GM23338 (cell line): ENCODE measurements at regions not wholly inside any gene's neighbourhood (a gene's known extent, or its start where the extent isn't known, plus 50 kb on each side); places are given as distances from the start of the nearest gene placed in this dataset.
"Not testable (repeated sequence)": the region's sequence is repeated elsewhere in the genome, so short reads cannot be mapped to it uniquely, and the experiment has no call there.

ENCODE experiments used
- ATAC-seq: fragments of 200-7000 bp; cut with Tn5 transposase; 3 replicates; pipeline ENCODE4 v1.9.1; 2020
- DNase-seq: peaks from one replicate; pipeline ENCODE4 v3.0.0-alpha.2; 2015; ENCODE audit warnings: low spot score
- H2AFZ ChIP-seq: fragments of 200-600 bp; sonication (generic); 2 replicates; pipeline ENCODE4 v1.8.0; 2016; ENCODE audit warnings: antibody characterized with exemption, mild to moderate bottlenecking, moderate library complexity
- H3F3A ChIP-seq: fragments of 200-600 bp; sonication (generic); replicated peaks from 2 replicates; pipeline ENCODE4 v1.8.0; 2017; ENCODE audit warnings: antibody characterized with exemption, mixed run types, low read depth
- H3K27ac ChIP-seq: fragments of 200-600 bp; sonication (generic); 2 replicates; pipeline ENCODE4 v1.6.1; 2016; ENCODE audit warnings: low read depth
- H3K27me3 ChIP-seq: fragments of 200-600 bp; sonication (generic); 2 replicates; pipeline ENCODE4 v1.8.0; 2016; ENCODE audit warnings: mild to moderate bottlenecking, mixed run types, moderate library complexity; ENCODE audit not compliant: insufficient read depth
- H3K36me3 ChIP-seq: fragments of 200-600 bp; sonication (generic); 2 replicates; pipeline ENCODE4 v1.8.0; 2016; ENCODE audit warnings: mild to moderate bottlenecking; ENCODE audit not compliant: insufficient read depth
- H3K4me1 ChIP-seq: fragments of 200-600 bp; sonication (generic); 2 replicates; pipeline ENCODE4 v1.8.0; 2016; ENCODE audit warnings: mild to moderate bottlenecking, moderate library complexity; ENCODE audit not compliant: insufficient read depth
- H3K4me2 ChIP-seq: fragments of 200-600 bp; sonication (generic); 2 replicates; pipeline ENCODE4 v1.7.1; 2017; ENCODE audit warnings: mixed run types
- H3K4me3 ChIP-seq: fragments of 200-600 bp; sonication (generic); 2 replicates; pipeline ENCODE4 v1.6.1; 2016; ENCODE audit warnings: mixed run types
- H3K79me2 ChIP-seq: fragments of 200-600 bp; sonication (generic); replicated peaks from 2 replicates; pipeline ENCODE4 v1.8.0; 2017; ENCODE audit warnings: mild to moderate bottlenecking; ENCODE audit not compliant: insufficient read depth
- H3K9me2 ChIP-seq: fragments of 200-600 bp; sonication (generic); 2 replicates; pipeline ENCODE4 v1.8.0; 2017; ENCODE audit not compliant: insufficient read depth
- H4K20me1 ChIP-seq: fragments of 200-600 bp; sonication (generic); replicated peaks from 2 replicates; pipeline ENCODE4 v1.8.0; 2017; ENCODE audit warnings: mild to moderate bottlenecking; ENCODE audit not compliant: insufficient read depth
- H3K27ac Mint-ChIP-seq: 2 replicates; pipeline ENCODE4 v1.8.0; 2020; ENCODE audit warnings: inconsistent platforms, mild to moderate bottlenecking, moderate library complexity, mixed read lengths
- H3K27me3 Mint-ChIP-seq: 3 replicates; pipeline ENCODE4 v1.8.0; 2022; ENCODE audit warnings: low read depth, mild to moderate bottlenecking, moderate library complexity, mixed read lengths, inconsistent platforms; ENCODE audit not compliant: insufficient read depth, poor library complexity
- H3K36me3 Mint-ChIP-seq: 3 replicates; pipeline ENCODE4 v1.8.0; 2021; ENCODE audit warnings: low read depth, mild to moderate bottlenecking, inconsistent platforms, moderate library complexity, mixed read lengths
- H3K4me1 Mint-ChIP-seq: 3 replicates; pipeline ENCODE4 v1.8.0; 2020; ENCODE audit warnings: mild to moderate bottlenecking, inconsistent platforms, mixed read lengths
- H3K4me3 Mint-ChIP-seq: 3 replicates; pipeline ENCODE4 v1.8.0; 2021; ENCODE audit warnings: moderate library complexity, mild to moderate bottlenecking, inconsistent platforms, mixed read lengths
- H3K9me3 Mint-ChIP-seq: 3 replicates; pipeline ENCODE4 v1.8.0; 2020; ENCODE audit warnings: moderate library complexity, mild to moderate bottlenecking, inconsistent platforms, mixed read lengths
- CTCF ChIP-seq, 2 experiments: fragments of 200-600 bp in 1 of 2; sonication (generic) in 1 of 2; conservative IDR thresholded peaks; 2 replicates each; pipeline versions ENCODE4 v1.5.1 to v1.6.1; 2016 to 2017; ENCODE audit warnings: antibody characterized with exemption in 2 of 2, low read depth in 2 of 2, mild to moderate bottlenecking in 2 of 2, moderate library complexity in 1 of 2
- ETS1 ChIP-seq: IDR thresholded peaks from 2 replicates; pipeline ENCODE4 v1.6.1; 2016; ENCODE audit warnings: antibody characterized with exemption

DNA sequence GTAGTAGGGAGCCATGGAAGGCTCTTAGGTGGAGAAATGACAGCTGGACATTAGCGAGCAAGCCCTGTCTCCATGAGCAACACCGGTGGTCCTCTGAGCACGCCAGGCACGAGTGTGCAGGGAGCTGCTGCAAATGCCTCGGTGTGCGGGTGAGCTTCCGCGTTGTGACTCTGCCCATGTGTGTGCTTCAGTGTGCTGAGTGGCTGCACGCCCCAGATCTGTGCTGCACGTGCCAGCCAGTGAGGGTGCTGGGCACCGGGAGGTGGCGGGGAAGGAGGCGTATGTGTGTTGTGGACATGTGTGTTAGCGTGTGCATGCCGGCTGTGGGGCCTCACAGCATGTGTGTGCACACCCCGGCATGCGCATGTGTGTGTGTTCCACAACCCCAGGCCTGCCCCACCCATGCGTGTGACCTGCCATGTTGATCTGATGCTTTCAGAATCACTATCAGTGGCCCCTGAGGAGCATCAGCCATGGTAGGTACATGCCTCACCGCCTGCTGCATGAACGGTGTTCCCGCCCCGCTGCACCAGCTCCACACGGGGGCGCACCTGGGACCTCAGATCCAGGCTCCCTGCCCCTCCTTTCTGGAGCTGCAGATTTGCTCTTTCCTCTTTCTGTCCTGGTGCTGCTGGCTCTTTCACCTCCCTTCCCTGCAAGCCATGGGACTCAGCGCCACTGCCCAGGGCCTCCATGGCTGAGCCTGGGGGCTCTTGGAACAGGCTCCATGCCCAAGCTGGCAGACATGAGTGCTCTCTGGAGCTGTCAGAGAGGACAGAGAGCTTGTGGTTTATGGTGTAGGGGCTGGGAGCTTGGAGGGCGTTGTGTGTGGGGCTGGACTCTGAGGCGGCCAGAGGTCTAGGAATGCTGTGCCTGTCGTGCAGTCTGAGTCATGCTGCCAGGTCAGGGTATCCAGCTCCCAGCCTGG lies 169.4 kb downstream of the TBC1D2B start:
- ATAC-seq, result peak; percentile 89
- no peak overlapping the region for H3K27ac ChIP-seq
- no peaks in the 10 kb centered on the region for H3K9me2 ChIP-seq
- H2AFZ ChIP-seq, result peak overlapping the region; percentile 86; the same call in 1 of the 2 replicates
- H3K4me1 Mint-ChIP-seq, result peaks cover 17% of the 10 kb centered on the region
- no peaks in the 10 kb centered on the region for H3K4me1 ChIP-seq
- H3K79me2 ChIP-seq, result no peaks in the 10 kb centered on the region
- TF ChIP-seq CTCF (conservative IDR thresholded peaks at IDR 0.05; ENCODE audit: low read depth in 2 of 2), result peak; percentile 47 to 83
- TF ChIP-seq ETS1, result no peak
- no peaks in the 10 kb centered on the region for H3K36me3 ChIP-seq
- no peaks in the 10 kb centered on the region for H3K36me3 Mint-ChIP-seq
- H3K4me3 ChIP-seq, result no peak overlapping the region
- no peaks in the 10 kb centered on the region for H3F3A ChIP-seq
- H4K20me1 ChIP-seq, result no peaks in the 10 kb centered on the region
- DNase-seq, result peak; percentile 91
- peaks cover 4% of the 10 kb centered on the region for H3K27me3 Mint-ChIP-seq
- no peak overlapping the region for H3K4me3 Mint-ChIP-seq
- no peaks in the 10 kb centered on the region for H3K9me3 Mint-ChIP-seq
- H3K4me2 ChIP-seq, result peak overlapping the region; percentile 38; the same call in 1 of the 2 replicates
- H3K27me3 ChIP-seq, result no peaks in the 10 kb centered on the region
- peak overlapping the region; percentile 42; the same call in 1 of the 2 replicates for H3K27ac Mint-ChIP-seq

- H3K9me2 ChIP-seq, DNase-seq, H3K27ac ChIP-seq, H3K9me3 Mint-ChIP-seq, H3K79me2 ChIP-seq, ATAC-seq, H3K4me1 ChIP-seq, H3K4me2 ChIP-seq, H3K4me3 ChIP-seq, H3K27me3 Mint-ChIP-seq, H3F3A ChIP-seq, H2AFZ ChIP-seq, H4K20me1 ChIP-seq, H3K4me3 Mint-ChIP-seq, H3K36me3 ChIP-seq, H3K36me3 Mint-ChIP-seq, H3K27me3 ChIP-seq, H3K27ac Mint-ChIP-seq: not testable (repeated sequence)
- H3K4me1 Mint-ChIP-seq, result peaks cover 17% of the 10 kb centered on the region
These were observed 171.2 kb downstream of the TBC1D2B start for GRCh38 chr15:77906062-77906990.
